Osteoblast (primary cell): ENCODE measurements at regions not wholly inside any gene's neighbourhood (a gene's known extent, or its start where the extent isn't known, plus 50 kb on each side); places are given as distances from the start of the nearest gene placed in this dataset.

Experiments
- DNase-seq: peaks from one replicate; pipeline ENCODE4 v3.0.0; 2011; ENCODE audit warnings: low spot score, mixed read lengths; ENCODE audit not compliant: insufficient read length; ENCODE audit errors: missing footprints
- H2AFZ ChIP-seq: 2 replicates; pipeline ENCODE4 v1.6.0; 2011; ENCODE audit warnings: mild to moderate bottlenecking, low read length
- H3K27ac ChIP-seq: 2 replicates; pipeline ENCODE4 v1.5.1; 2011; ENCODE audit warnings: mild to moderate bottlenecking, low read depth, low read length, moderate library complexity
- H3K27me3 ChIP-seq: 2 replicates; pipeline ENCODE4 v1.6.0; 2012; ENCODE audit warnings: mild to moderate bottlenecking, control low read depth, inconsistent platforms, low read length, moderate library complexity; ENCODE audit not compliant: insufficient read depth
- H3K36me3 ChIP-seq: 2 replicates; pipeline ENCODE4 v1.5.1; 2011; ENCODE audit warnings: mild to moderate bottlenecking, low read length, control low read depth, moderate library complexity; ENCODE audit not compliant: insufficient read depth
- H3K4me1 ChIP-seq: 2 replicates; pipeline ENCODE4 v1.5.1; 2011; ENCODE audit warnings: mild to moderate bottlenecking, low read length, control low read depth, moderate library complexity; ENCODE audit not compliant: insufficient read depth
- H3K4me2 ChIP-seq: 2 replicates; pipeline ENCODE4 v1.6.0; 2011; ENCODE audit warnings: mild to moderate bottlenecking, low read length; ENCODE audit not compliant: insufficient read depth
- H3K4me3 ChIP-seq: fragments of 200-600 bp; sonication (generic); 3 replicates; pipeline ENCODE4 v1.5.1; 2012; ENCODE audit warnings: mild to moderate bottlenecking, low read length, inconsistent platforms; ENCODE audit not compliant: insufficient read depth
- H3K79me2 ChIP-seq: 2 replicates; pipeline ENCODE4 v1.6.0; 2012; ENCODE audit warnings: mild to moderate bottlenecking, low read length, control low read depth, inconsistent platforms; ENCODE audit not compliant: insufficient read depth
- H3K9me3 ChIP-seq: 2 replicates; pipeline ENCODE4 v1.5.1; 2011; ENCODE audit warnings: low read depth, low read length, control low read depth
- H4K20me1 ChIP-seq: 2 replicates; pipeline ENCODE4 v1.6.0; 2012; ENCODE audit warnings: mild to moderate bottlenecking, low read length, control low read depth; ENCODE audit not compliant: insufficient read depth
- CTCF ChIP-seq: IDR thresholded peaks from 2 replicates; pipeline ENCODE4 v1.5.1; 2011; ENCODE audit warnings: mild to moderate bottlenecking, low read depth, low read length, moderate library complexity; ENCODE audit errors: extremely low read depth

DNA sequence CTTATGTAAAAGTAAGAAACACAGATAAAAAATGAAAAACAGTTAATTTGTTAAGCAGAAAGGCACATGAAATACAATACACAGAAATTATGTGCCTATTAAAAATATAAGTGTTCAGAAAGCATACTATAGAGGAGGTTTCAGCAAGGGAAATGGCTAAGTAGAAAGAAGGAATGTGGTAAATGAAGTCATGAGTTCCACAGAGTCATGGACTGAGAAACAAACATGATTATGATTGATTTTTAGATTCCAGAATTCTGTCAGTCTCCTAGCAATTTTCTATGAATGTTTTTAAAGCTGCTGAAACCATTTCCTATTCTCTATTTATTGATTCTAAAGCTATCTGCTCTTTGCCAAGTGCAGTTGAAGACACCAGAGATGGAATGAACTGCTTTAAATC, 1398.4 kb downstream of the ARAP2 start:
- Histone ChIP-seq H3K4me1 (no peaks in the 10 kb centered on the region), H3K27me3 (no peaks in the 10 kb centered on the region), H3K9me3 (peaks cover 5% of the 10 kb centered on the region), H3K4me2 (no peak overlapping the region), H3K36me3 (no peaks in the 10 kb centered on the region), H2AFZ (no peak overlapping the region), H3K4me3 (no peak overlapping the region), H4K20me1 (no peaks in the 10 kb centered on the region), H3K79me2 (no peaks in the 10 kb centered on the region), H3K27ac (no peak overlapping the region)
- DNase-seq: no peak
- TF ChIP-seq CTCF: no peak

DNA sequence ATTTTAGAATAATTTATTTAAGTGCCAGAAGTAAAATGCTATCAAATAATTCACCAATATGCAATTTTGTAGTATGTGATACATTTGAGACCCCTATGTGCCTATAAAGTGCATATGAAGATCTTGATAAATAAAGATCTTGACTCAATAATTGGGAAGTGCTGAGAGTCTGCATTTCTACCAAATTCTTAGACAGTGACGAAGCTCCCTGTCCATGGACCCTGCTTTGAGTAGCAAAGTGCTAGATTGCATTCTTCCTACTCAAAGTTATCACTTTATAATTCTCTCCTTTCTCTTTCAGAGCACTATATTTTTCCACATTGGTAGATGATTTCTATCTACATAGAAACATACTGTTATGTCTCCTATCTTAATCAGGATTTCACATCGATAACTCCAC, 1393.9 kb downstream of the ARAP2 start:
- Histone ChIP-seq H3K4me1 (no peaks in the 10 kb centered on the region), H3K4me3 (no peak overlapping the region), H3K27ac (no peak overlapping the region), H3K79me2 (no peaks in the 10 kb centered on the region), H4K20me1 (no peaks in the 10 kb centered on the region), H3K4me2 (no peak overlapping the region), H3K36me3 (no peaks in the 10 kb centered on the region), H3K27me3 (no peaks in the 10 kb centered on the region), H2AFZ (no peak overlapping the region), H3K9me3 (peaks cover 9% of the 10 kb centered on the region)
- no peak for TF ChIP-seq CTCF
- no peak for DNase-seq

- H3K4me1 ChIP-seq: no peaks in the 10 kb centered on the region
- H4K20me1 ChIP-seq: no peaks in the 10 kb centered on the region
- DNase-seq: no peak
- no peak overlapping the region for H3K4me2 ChIP-seq
- no peaks in the 10 kb centered on the region for H3K79me2 ChIP-seq
- H3K9me3 ChIP-seq: peaks cover 9% of the 10 kb centered on the region
- no peak overlapping the region for H3K4me3 ChIP-seq
- no peak overlapping the region for H2AFZ ChIP-seq
- H3K27ac ChIP-seq: no peak overlapping the region
- H3K36me3 ChIP-seq: no peaks in the 10 kb centered on the region
- no peak for TF ChIP-seq CTCF
- H3K27me3 ChIP-seq: no peaks in the 10 kb centered on the region
Observed at GRCh38 chr4:34850968-34851367, 1393.3 kb downstream of the ARAP2 start.

GRCh38 chr4:34851411-34851810, 1392.9 kb downstream of the ARAP2 start:
- Histone ChIP-seq H3K4me3 (no peak overlapping the region), H3K4me2 (no peak overlapping the region), H4K20me1 (no peaks in the 10 kb centered on the region), H3K36me3 (no peaks in the 10 kb centered on the region), H3K79me2 (no peaks in the 10 kb centered on the region), H3K9me3 (peaks cover 9% of the 10 kb centered on the region), H3K27ac (no peak overlapping the region), H3K4me1 (no peaks in the 10 kb centered on the region), H2AFZ (no peak overlapping the region), H3K27me3 (no peaks in the 10 kb centered on the region)
- TF ChIP-seq CTCF: no peak
- no peak for DNase-seq
